ENCODE measurements at regions not wholly inside any gene's neighbourhood (a gene's known extent, or its start where the extent isn't known, plus 50 kb on each side); places are given as distances from the start of the nearest gene placed in this dataset.

GRCh38 chr15:70578196-70578595 is 185.2 kb downstream of the UACA start:
- TF ChIP-seq CTCF (IDR thresholded peaks at IDR 0.05), result no peak
- TF ChIP-seq EZH2 (IDR thresholded peaks at IDR 0.05), result no peak
